Tibial artery (tissue), 4 donors: ENCODE measurements at regions not wholly inside any gene's neighbourhood (a gene's known extent, or its start where the extent isn't known, plus 50 kb on each side); places are given as distances from the start of the nearest gene placed in this dataset.

Experiments used
- DNase-seq, 2 donors: peaks; one replicate each; pipeline ENCODE4 v3.0.0-alpha.2; 2019
- H3K27ac ChIP-seq, 2 donors: fragments of 200-600 bp; sonication (generic) in 1 of 2; 1 replicate in 1 of 2; 2 replicates in 1 of 2; pipeline ENCODE4 v1.5.1; 2018 to 2019; ENCODE audit warnings: mild to moderate bottlenecking in 1 of 2
- H3K27me3 ChIP-seq, 2 donors: fragments of 200-600 bp; sonication (generic) in 1 of 2; one replicate each; pipeline versions ENCODE4 v1.5.1 to v1.6.0; 2016 to 2019
- H3K36me3 ChIP-seq, 3 donors: fragments of 200-600 bp; sonication (generic) in 2 of 3; one replicate each; pipeline ENCODE4 v1.5.1; 2016 to 2019; ENCODE audit warnings: mild to moderate bottlenecking in 2 of 3
- H3K4me1 ChIP-seq, 4 donors: fragments of 200-600 bp; sonication (generic) in 2 of 4; 1 replicate in 3 of 4; 2 replicates in 1 of 4; pipeline ENCODE4 v1.5.1; 2016 to 2019
- H3K4me3 ChIP-seq, 2 donors: fragments of 200-600 bp; sonication (generic) in 1 of 2; 1 replicate in 1 of 2; 2 replicates in 1 of 2; pipeline ENCODE4 v1.5.1; 2018 to 2019; ENCODE audit warnings: mild to moderate bottlenecking in 2 of 2
- H3K9me3 ChIP-seq, 3 donors: fragments of 200-600 bp; sonication (generic) in 1 of 3; one replicate each; pipeline ENCODE4 v1.5.1; 2016 to 2019
- intact Hi-C: fragments of 100-400 bp; cut with DNase I; formaldehyde crosslinking; loops from one replicate; pipeline ENCODE4 v1.15.0; 2023; ENCODE audit warnings: low total_unique reads
- TF ChIP-seq, protein P1 (sequence below), 2 experiments: fragments of 200-600 bp in 1 of 2; fragments of 450-650 bp in 1 of 2; IDR thresholded peaks; one replicate each; pipeline ENCODE4 v1.5.1; 2017 to 2019; ENCODE audit warnings: antibody characterized with exemption in 2 of 2, mild to moderate bottlenecking in 1 of 2, moderate library complexity in 1 of 2

DNA sequence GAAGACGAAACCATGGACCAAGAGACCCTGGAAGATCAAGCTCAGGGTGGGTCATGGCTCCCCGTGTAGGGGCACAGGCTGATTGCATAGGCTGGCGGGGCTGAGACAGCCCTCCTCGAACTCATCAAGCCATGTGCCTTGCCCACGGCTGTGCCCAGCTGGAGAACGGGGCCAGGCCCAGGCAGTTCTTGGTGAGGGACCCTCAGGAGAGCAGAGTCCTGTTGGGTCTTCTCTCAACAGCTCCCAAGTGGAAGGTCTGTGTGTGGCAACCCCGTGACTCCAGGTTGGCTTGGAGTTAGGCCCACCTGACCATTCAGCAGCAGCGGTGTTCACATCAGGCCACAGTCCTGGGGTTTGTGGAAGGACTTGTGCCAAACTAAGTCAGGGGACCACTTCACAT is 276.5 kb downstream of the QKI start:
- TF ChIP-seq, protein P1, sequence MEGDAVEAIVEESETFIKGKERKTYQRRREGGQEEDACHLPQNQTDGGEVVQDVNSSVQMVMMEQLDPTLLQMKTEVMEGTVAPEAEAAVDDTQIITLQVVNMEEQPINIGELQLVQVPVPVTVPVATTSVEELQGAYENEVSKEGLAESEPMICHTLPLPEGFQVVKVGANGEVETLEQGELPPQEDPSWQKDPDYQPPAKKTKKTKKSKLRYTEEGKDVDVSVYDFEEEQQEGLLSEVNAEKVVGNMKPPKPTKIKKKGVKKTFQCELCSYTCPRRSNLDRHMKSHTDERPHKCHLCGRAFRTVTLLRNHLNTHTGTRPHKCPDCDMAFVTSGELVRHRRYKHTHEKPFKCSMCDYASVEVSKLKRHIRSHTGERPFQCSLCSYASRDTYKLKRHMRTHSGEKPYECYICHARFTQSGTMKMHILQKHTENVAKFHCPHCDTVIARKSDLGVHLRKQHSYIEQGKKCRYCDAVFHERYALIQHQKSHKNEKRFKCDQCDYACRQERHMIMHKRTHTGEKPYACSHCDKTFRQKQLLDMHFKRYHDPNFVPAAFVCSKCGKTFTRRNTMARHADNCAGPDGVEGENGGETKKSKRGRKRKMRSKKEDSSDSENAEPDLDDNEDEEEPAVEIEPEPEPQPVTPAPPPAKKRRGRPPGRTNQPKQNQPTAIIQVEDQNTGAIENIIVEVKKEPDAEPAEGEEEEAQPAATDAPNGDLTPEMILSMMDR (IDR thresholded peaks at IDR 0.05) = no peak
- H3K27me3 ChIP-seq = peaks cover 0 to 4% of the 10 kb centered on the region in 2 donors
- intact Hi-C loops = no loop called here
- no peak for DNase-seq
- no peak overlapping the region for H3K27ac ChIP-seq
- no peaks in the 10 kb centered on the region for H3K4me1 ChIP-seq
- H3K36me3 ChIP-seq = no peaks in the 10 kb centered on the region
- no peaks in the 10 kb centered on the region for H3K9me3 ChIP-seq
- no peak overlapping the region for H3K4me3 ChIP-seq

DNA sequence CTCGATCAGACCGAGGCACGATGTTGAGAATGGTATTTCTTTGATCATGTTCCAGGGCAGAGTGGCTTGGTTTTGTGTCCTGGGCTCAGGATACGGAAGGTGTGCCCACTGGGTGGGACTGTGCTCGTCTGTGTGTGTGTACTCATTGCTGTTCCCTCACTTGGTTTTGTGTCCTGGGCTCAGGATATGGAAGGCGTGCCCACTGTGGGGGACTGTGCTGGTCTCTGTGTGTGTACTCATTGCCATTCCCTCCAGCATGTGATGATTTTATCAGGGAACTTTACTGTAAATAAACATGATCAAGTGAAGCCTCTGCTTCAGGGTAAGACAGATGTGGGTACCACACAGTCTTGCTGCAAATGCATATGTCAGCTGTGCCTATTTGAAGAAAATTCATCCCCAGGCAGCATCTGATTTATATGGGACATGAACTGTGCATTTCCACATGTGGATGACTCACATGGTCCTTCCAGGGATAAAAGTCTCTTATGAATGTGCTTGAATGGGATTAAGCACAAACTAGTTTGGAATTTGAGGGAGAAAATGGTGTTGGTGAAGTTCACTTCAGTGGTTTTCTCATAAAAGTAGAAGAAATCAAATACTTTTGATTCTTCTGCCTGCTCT is 274.3 kb downstream of the QKI start:
- DNase-seq = no peak
- TF ChIP-seq, protein P1 (IDR thresholded peaks at IDR 0.05) = no peak
- H3K4me3 ChIP-seq = no peak overlapping the region
- H3K9me3 ChIP-seq = no peaks in the 10 kb centered on the region
- intact Hi-C loops = no loop called here
- H3K27me3 ChIP-seq = no peaks in the 10 kb centered on the region
- no peak overlapping the region for H3K27ac ChIP-seq
- H3K36me3 ChIP-seq = no peaks in the 10 kb centered on the region
- no peaks in the 10 kb centered on the region for H3K4me1 ChIP-seq

DNA sequence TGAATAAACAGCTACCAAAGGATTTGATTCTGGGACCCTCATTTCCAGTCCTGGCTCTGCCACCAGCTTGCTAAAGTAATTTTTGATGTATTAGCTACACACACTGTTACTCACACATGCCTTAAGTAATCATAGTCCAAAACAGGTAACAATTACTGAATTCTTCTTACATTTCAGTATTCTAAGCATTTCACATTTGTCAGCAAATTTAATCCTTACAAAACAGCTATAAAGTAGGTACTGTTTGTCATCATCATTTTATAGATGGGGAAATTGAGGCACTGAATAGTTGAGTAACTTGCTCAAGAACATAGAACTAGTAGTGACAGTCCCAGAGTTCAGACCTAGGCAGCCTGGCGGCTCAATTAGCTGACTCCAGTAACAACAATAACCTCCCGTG is 272.6 kb downstream of the QKI start:
- intact Hi-C loops = no loop called here
- no peaks in the 10 kb centered on the region for H3K36me3 ChIP-seq
- H3K4me1 ChIP-seq = no peaks in the 10 kb centered on the region
- DNase-seq = no peak
- no peak overlapping the region for H3K27ac ChIP-seq
- no peaks in the 10 kb centered on the region for H3K27me3 ChIP-seq
- TF ChIP-seq, protein P1 (IDR thresholded peaks at IDR 0.05) = no peak
- H3K4me3 ChIP-seq = no peak overlapping the region
- H3K9me3 ChIP-seq = no peaks in the 10 kb centered on the region

DNA sequence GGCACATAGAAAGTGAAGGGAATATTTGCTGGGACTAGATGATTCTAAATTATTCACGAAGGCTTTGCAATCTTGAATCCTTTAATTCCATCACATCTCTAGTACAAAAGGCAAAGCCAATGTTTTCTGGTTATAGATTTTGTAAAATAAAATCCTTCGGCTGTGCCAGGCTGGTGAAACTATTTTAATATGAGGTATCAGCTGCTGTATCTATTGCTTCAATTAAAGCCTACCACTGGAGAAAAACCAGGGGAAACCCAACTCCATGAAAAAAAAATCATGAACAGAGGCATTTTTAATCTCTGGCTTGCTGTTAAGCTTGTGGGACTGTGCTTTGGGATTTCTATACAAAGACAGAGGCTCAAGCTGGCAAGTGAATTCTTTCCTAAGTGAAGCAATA is 271.8 kb downstream of the QKI start:
- H3K27me3 ChIP-seq = no peaks in the 10 kb centered on the region
- intact Hi-C loops = no loop called here
- H3K27ac ChIP-seq = no peak overlapping the region
- H3K9me3 ChIP-seq = no peaks in the 10 kb centered on the region
- TF ChIP-seq, protein P1 (IDR thresholded peaks at IDR 0.05) = no peak
- no peaks in the 10 kb centered on the region for H3K36me3 ChIP-seq
- DNase-seq = no peak
- no peak overlapping the region for H3K4me3 ChIP-seq
- H3K4me1 ChIP-seq = no peaks in the 10 kb centered on the region

DNA sequence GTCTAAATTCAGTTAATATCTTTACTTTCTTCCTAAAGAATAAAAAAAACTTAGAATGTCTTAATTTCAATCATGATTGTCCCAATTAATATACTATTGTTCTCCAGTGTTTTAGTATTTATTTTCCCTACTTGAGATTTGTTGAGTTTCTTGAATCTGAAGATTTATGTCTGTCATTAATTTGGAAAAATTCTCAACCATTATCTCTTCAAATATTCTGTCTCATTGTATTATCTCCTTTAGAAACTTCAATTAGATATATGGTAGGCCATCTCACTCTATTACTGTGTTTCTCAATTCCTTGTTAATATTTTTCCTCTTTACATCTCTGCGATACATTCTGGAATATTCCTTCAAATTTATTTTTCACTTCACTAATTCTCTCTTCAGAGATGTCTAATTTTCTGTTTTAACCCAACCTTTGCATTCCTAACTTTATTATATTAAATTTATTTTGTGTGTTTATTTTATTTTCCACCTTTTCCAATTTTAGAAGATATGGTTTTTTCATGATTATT is 268.6 kb downstream of the QKI start:
- no peak for DNase-seq
- Histone ChIP-seq H3K36me3 (no peaks in the 10 kb centered on the region), H3K4me1 (no peaks in the 10 kb centered on the region), H3K27ac (no peak overlapping the region), H3K9me3 (no peaks in the 10 kb centered on the region), H3K27me3 (no peaks in the 10 kb centered on the region), H3K4me3 (no peak overlapping the region)
- intact Hi-C loops = no loop called here
- TF ChIP-seq, protein P1 (IDR thresholded peaks at IDR 0.05) = no peak

DNA sequence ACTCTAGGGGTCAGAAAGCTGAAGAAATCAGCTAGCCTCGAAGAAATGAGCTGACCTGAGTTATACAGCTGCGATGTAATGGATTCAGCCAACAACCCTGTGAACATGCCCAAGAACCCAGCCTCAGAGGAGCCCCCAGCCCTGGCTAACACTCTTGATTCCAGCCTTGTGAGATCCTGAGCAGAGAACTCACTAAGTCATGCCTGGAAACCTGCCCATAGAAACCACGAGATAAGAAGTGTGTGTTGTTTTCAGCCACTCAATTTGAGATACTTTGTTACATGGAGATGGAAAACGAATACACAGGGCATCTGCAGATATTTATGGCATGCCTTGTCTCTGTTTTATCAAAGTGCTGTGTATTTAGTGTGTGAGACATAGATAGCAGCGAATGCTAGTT is 265.2 kb downstream of the QKI start:
- TF ChIP-seq, protein P1 (IDR thresholded peaks at IDR 0.05) = no peak
- Histone ChIP-seq H3K4me3 (no peak overlapping the region), H3K36me3 (no peaks in the 10 kb centered on the region), H3K27ac (no peak overlapping the region), H3K27me3 (no peaks in the 10 kb centered on the region), H3K9me3 (no peaks in the 10 kb centered on the region), H3K4me1 (no peaks in the 10 kb centered on the region)
- no peak for DNase-seq
- intact Hi-C loops = no loop called here
